AG09309 (cell line): ENCODE measurements at regions not wholly inside any gene's neighbourhood (a gene's known extent, or its start where the extent isn't known, plus 50 kb on each side); places are given as distances from the start of the nearest gene placed in this dataset.

Experiments used
- DNase-seq: peaks from one replicate; pipeline ENCODE4 v3.0.0-alpha.2; 2010; ENCODE audit warnings: low read depth
- H3K4me3 ChIP-seq: 2 replicates; pipeline ENCODE4 v1.5.1; 2011; ENCODE audit warnings: mild to moderate bottlenecking, low read depth, low read length, moderate library complexity; ENCODE audit not compliant: control insufficient read depth
- CTCF ChIP-seq: IDR thresholded peaks from 2 replicates; pipeline ENCODE4 v1.5.1; 2011; ENCODE audit warnings: mild to moderate bottlenecking, low read depth, low read length, inconsistent platforms; ENCODE audit not compliant: insufficient read depth, control insufficient read depth; ENCODE audit errors: missing control alignments

- no peak overlapping the region for H3K4me3 ChIP-seq
- DNase-seq: no peak
- TF ChIP-seq CTCF: no peak
Observed at GRCh38 chr12:30578426-30578825, 117.2 kb downstream of the IPO8 start.

GRCh38 chr12:30573145-30573544, 122.5 kb downstream of the IPO8 start:
- TF ChIP-seq CTCF: no peak
- no peak overlapping the region for H3K4me3 ChIP-seq

GRCh38 chr12:30570211-30570890, 125.3 kb downstream of the IPO8 start:
- no peak for DNase-seq
- no peak for TF ChIP-seq CTCF
- no peak overlapping the region for H3K4me3 ChIP-seq

More at GRCh38 chr12:30573145-30573544, 122.5 kb downstream of the IPO8 start:
- DNase-seq: no peak

GRCh38 chr12:30569426-30569825, 126.2 kb downstream of the IPO8 start:
- no peak for TF ChIP-seq CTCF
- H3K4me3 ChIP-seq: no peak overlapping the region
- no peak for DNase-seq

- no peak for DNase-seq
- H3K4me3 ChIP-seq: no peak overlapping the region
- TF ChIP-seq CTCF: no peak
Observed at GRCh38 chr12:30568453-30568852, 127.2 kb downstream of the IPO8 start.

GRCh38 chr12:30567082-30567481, 128.6 kb downstream of the IPO8 start:
- H3K4me3 ChIP-seq: no peak overlapping the region
- DNase-seq: no peak
- TF ChIP-seq CTCF: no peak
